Peyer's patch (tissue), 4 donors: ENCODE measurements at regions not wholly inside any gene's neighbourhood (a gene's known extent, or its start where the extent isn't known, plus 50 kb on each side); places are given as distances from the start of the nearest gene placed in this dataset.

Source experiments
- CTCF ChIP-seq, 6 experiments: fragments of 450-650 bp in 4 of 6; fragments of 200-600 bp in 2 of 6; sonication (generic) in 1 of 6; IDR thresholded peaks; one replicate each; pipeline ENCODE4 v1.5.1; 2017 to 2019; ENCODE audit warnings: antibody characterized with exemption in 6 of 6, mild to moderate bottlenecking in 3 of 6, moderate library complexity in 1 of 6
- POLR2A ChIP-seq, 2 donors: fragments of 450-650 bp; IDR thresholded peaks; one replicate each; pipeline ENCODE4 v1.5.1; 2017; ENCODE audit warnings: antibody characterized with exemption in 2 of 2, mild to moderate bottlenecking in 2 of 2, moderate library complexity in 2 of 2

- no peak for TF ChIP-seq CTCF (IDR thresholded peaks at IDR 0.05)
- no peak for TF ChIP-seq POLR2A (IDR thresholded peaks at IDR 0.05)
Observed at GRCh38 chr1:55750628-55750995, 535.4 kb upstream of the USP24 start.
